GM12878 (cell line): ENCODE measurements at regions not wholly inside any gene's neighbourhood (a gene's known extent, or its start where the extent isn't known, plus 50 kb on each side); places are given as distances from the start of the nearest gene placed in this dataset.

Experiments used
- ATAC-seq: fragments of 200-7000 bp; cut with Tn5 transposase; 3 replicates; pipeline ENCODE4 v1.9.1; 2020; ENCODE audit warnings: mild to moderate bottlenecking, moderate library complexity
- BruUV-seq: library from RNA; stranded (reverse); fragments of 400-500 nt; replicated peaks from 2 replicates; lab custom pipeline; 2021; lab: Mats Ljungman, UMichigan
- CTCF ChIA-PET: fragments of 300-600 bp; sonication (Branson Sonifier 250); formaldehyde crosslinking; extraction: SDS; loops from one replicate; lab custom pipeline; 2021; ENCODE audit warnings: inconsistent platforms; lab: Yijun Ruan, JAX
- POLR2A ChIA-PET: fragments of 350-600 bp; formaldehyde crosslinking; extraction: SDS; loops from one replicate; lab custom pipeline; 2021; ENCODE audit warnings: inconsistent platforms; lab: Charles Lee
- RAD21 ChIA-PET: fragments of 300-600 bp; sonication (Branson Sonifier 250); formaldehyde crosslinking; loops from one replicate; lab custom pipeline; 2023; ENCODE audit warnings: antibody characterized with exemption; ENCODE audit not compliant: unreplicated experiment; lab: Charles Lee
- SMC1A ChIA-PET: fragments of 300-600 bp; sonication (Branson Sonifier 250); formaldehyde crosslinking; loops from one replicate; lab custom pipeline; 2023; ENCODE audit not compliant: unreplicated experiment, uncharacterized antibody; lab: Charles Lee
- DNase-seq: peaks from one replicate; pipeline ENCODE4 v3.0.0-alpha.2; 2011; ENCODE audit warnings: low read depth, low spot score
- FAIRE-seq: peaks from 3 replicates; lab custom pipeline; 2011; peaks lifted over from hg19 to GRCh38; lab: Jason Lieb, UNC
- H2AFZ ChIP-seq: 2 replicates; pipeline ENCODE4 v1.6.0; 2011; ENCODE audit warnings: low read depth, low read length, control low read depth; ENCODE audit not compliant: control insufficient read depth
- H3K27ac ChIP-seq: 2 replicates; pipeline ENCODE4 v1.5.1; 2011; ENCODE audit warnings: control low read depth; ENCODE audit not compliant: control insufficient read depth, insufficient read depth
- H3K27me3 ChIP-seq, 2 experiments: replicated peaks in 1 of 2; 2 replicates each; pipeline versions ENCODE4 v1.6.0 to v1.6.1; 2011; ENCODE audit warnings: low read length in 1 of 2; ENCODE audit not compliant: control insufficient read depth in 2 of 2, insufficient read depth in 2 of 2
- H3K36me3 ChIP-seq, 2 experiments: 2 replicates each; pipeline ENCODE4 v1.5.1; 2011; ENCODE audit warnings: low read length in 1 of 2; ENCODE audit not compliant: control insufficient read depth in 2 of 2, insufficient read depth in 2 of 2
- H3K4me1 ChIP-seq: 2 replicates; pipeline ENCODE4 v1.6.1; 2011; ENCODE audit warnings: mild to moderate bottlenecking, low read length, moderate library complexity, mixed read lengths; ENCODE audit not compliant: control insufficient read depth, insufficient read depth
- H3K4me2 ChIP-seq: 2 replicates; pipeline ENCODE4 v1.6.0; 2011; ENCODE audit warnings: control low read depth; ENCODE audit not compliant: control insufficient read depth, insufficient read depth
- H3K4me3 ChIP-seq: fragments of 200-600 bp; sonication (generic); 2 replicates; pipeline ENCODE4 v1.5.1; 2016
- H3K79me2 ChIP-seq: 2 replicates; pipeline ENCODE4 v1.6.0; 2011; ENCODE audit warnings: low read length; ENCODE audit not compliant: control insufficient read depth, insufficient read depth
- H3K9ac ChIP-seq: 2 replicates; pipeline ENCODE4 v1.8.0; 2011; ENCODE audit warnings: low read length, control low read depth, mixed read lengths; ENCODE audit not compliant: control insufficient read depth, insufficient read depth
- H3K9me3 ChIP-seq: replicated peaks from 3 replicates; pipeline ENCODE4 v1.5.1; 2011; ENCODE audit warnings: mild to moderate bottlenecking, low read length; ENCODE audit not compliant: control insufficient read depth, insufficient read depth
- H4K20me1 ChIP-seq: 2 replicates; pipeline ENCODE4 v1.6.0; 2011; ENCODE audit not compliant: control insufficient read depth, insufficient read depth
- ASH2L ChIP-seq: fragments of 300-600, 200-600 bp; sonication (generic); IDR thresholded peaks from 2 replicates; pipeline ENCODE4 v1.6.1; 2017; ENCODE audit warnings: low read depth, mild to moderate bottlenecking, borderline replicate concordance
- BCL11A ChIP-seq: IDR thresholded peaks from 2 replicates; pipeline ENCODE4 v1.6.1; 2011; ENCODE audit warnings: low read depth, low read length
- DPF2 ChIP-seq: fragments of 450-650 bp; IDR thresholded peaks from 2 replicates; pipeline ENCODE4 v1.6.1; 2017; ENCODE audit warnings: mild to moderate bottlenecking
- EZH2 ChIP-seq: IDR thresholded peaks from 2 replicates; pipeline ENCODE4 v1.6.1; 2012; ENCODE audit warnings: low read depth, mild to moderate bottlenecking, control low read depth, inconsistent platforms, low read length, borderline replicate concordance; ENCODE audit not compliant: control insufficient read depth
- JUNB ChIP-seq: IDR thresholded peaks from 2 replicates; pipeline ENCODE4 v1.6.1; 2016; ENCODE audit warnings: antibody characterized with exemption, mild to moderate bottlenecking
- PAX5 ChIP-seq: IDR thresholded peaks from 2 replicates; pipeline ENCODE4 v1.6.1; 2011; ENCODE audit warnings: low read depth, low read length, borderline replicate concordance
- TCF12 ChIP-seq: IDR thresholded peaks from 2 replicates; pipeline ENCODE4 v1.6.1; 2011; ENCODE audit warnings: low read depth, mild to moderate bottlenecking, low read length
- ZSCAN29 ChIP-seq: fragments of 450-650 bp; IDR thresholded peaks from 2 replicates; pipeline ENCODE4 v1.6.1; 2017; ENCODE audit warnings: mild to moderate bottlenecking, moderate library complexity
- WGBS: methylation state at CpG from one replicate; pipeline ENCODE4 v1.1.6; 2016; ENCODE audit warnings: low lambda C conversion rate; ENCODE audit not compliant: insufficient replicate concordance, insufficient coverage; ENCODE audit errors: missing lambda C conversion rate; 5-methylcytosine and 5-hydroxymethylcytosine counted together
- in situ Hi-C: fragments of 300-500 bp; cut with MboI; formaldehyde crosslinking; loops from 9 replicates; pipeline ENCODE4 v1.14.3; 2018; ENCODE audit warnings: mixed read lengths
- intact Hi-C: fragments of 100-400 bp; cut with micrococcal nuclease; formaldehyde crosslinking; loops from one replicate; pipeline ENCODE4 v1.14.2; 2022; ENCODE audit not compliant: unreplicated experiment
- TF ChIP-seq, protein P1 (sequence below): IDR thresholded peaks from 2 replicates; pipeline ENCODE4 v1.6.1; 2012; ENCODE audit warnings: low read length, inconsistent platforms
- TF ChIP-seq, protein P2 (sequence below): fragments of 450-650 bp; IDR thresholded peaks from 2 replicates; pipeline ENCODE4 v1.6.1; 2017; ENCODE audit warnings: mild to moderate bottlenecking, low read depth, inconsistent platforms; ENCODE audit not compliant: poor library complexity, severe bottlenecking
- TF ChIP-seq, protein P3 (sequence below): fragments of 450-650 bp; IDR thresholded peaks from 2 replicates; pipeline ENCODE4 v1.6.1; 2017; ENCODE audit warnings: antibody characterized with exemption, mild to moderate bottlenecking, moderate library complexity
- TF ChIP-seq, protein P4 (sequence below): IDR thresholded peaks from 2 replicates; pipeline ENCODE4 v1.6.1; 2012; ENCODE audit warnings: low read depth, low read length, improper control_type of control experiment

DNA sequence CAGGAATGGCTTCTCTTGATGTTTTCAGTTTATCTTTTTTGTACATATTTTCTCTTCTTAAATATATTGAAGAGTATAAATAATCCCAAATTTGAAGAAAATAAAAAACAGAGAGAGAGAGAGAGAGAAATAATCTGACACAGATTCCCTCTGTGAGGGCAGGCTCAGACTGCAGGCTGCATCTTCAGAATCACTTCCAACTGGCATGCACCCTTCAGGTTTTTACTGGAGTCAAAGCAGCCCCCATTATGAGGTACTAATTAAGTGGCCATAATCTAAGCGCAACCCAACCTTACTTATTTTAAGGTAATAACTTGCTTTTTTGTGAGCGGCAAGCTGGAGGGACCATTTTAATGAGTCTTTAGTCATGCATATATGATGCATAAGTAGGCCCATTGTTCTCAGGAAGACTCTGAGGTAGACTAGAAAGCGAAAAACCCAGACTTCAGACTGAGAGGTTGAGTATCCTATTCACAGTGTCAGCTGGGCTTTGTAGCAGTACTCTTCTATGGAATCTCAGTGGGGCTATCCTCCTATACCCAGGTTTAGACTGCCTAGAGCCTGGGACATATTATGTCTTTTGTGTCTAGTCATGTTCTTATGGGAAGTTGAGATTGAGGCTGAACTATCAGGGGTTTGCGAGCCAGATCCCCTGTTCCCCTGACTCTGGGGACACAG is 167.4 kb downstream of the SP3 start:
- no peaks in the 10 kb centered on the region for H3K36me3 ChIP-seq

More for the DNA sequence above, 167.4 kb downstream of the SP3 start:
- DNase-seq (no peak), FAIRE-seq (no peak), ATAC-seq (no peak)
- WGBS: 62% methylated on average over 4 of the region's 4 CpGs
- SMC1A ChIA-PET: no interaction called here
- POLR2A ChIA-PET: interaction anchor here (0.6 kb wide), 1 partner anchor 58 kb away, joined by 3 read pairs; no protein-coding TSS in a partner anchor
- Histone ChIP-seq H3K27ac (no peak overlapping the region), H3K9me3 (no peaks in the 10 kb centered on the region), H4K20me1 (no peaks in the 10 kb centered on the region), H3K9ac (no peak overlapping the region), H3K79me2 (no peaks in the 10 kb centered on the region), H3K27me3 (peaks cover 0 to 2% of the 10 kb centered on the region in 2 experiments; a peak in 2 of 4 replicates), H2AFZ (no peak overlapping the region), H3K4me1 (no peaks in the 10 kb centered on the region), H3K4me2 (no peak overlapping the region), H3K4me3 (no peak overlapping the region)
- in situ Hi-C loops: no loop called here
- intact Hi-C loops: no loop called here
- TF ChIP-seq, protein P1, sequence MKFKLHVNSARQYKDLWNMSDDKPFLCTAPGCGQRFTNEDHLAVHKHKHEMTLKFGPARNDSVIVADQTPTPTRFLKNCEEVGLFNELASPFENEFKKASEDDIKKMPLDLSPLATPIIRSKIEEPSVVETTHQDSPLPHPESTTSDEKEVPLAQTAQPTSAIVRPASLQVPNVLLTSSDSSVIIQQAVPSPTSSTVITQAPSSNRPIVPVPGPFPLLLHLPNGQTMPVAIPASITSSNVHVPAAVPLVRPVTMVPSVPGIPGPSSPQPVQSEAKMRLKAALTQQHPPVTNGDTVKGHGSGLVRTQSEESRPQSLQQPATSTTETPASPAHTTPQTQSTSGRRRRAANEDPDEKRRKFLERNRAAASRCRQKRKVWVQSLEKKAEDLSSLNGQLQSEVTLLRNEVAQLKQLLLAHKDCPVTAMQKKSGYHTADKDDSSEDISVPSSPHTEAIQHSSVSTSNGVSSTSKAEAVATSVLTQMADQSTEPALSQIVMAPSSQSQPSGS: no peak
- TF ChIP-seq ASH2L: no peak
- TF ChIP-seq, protein P2, sequence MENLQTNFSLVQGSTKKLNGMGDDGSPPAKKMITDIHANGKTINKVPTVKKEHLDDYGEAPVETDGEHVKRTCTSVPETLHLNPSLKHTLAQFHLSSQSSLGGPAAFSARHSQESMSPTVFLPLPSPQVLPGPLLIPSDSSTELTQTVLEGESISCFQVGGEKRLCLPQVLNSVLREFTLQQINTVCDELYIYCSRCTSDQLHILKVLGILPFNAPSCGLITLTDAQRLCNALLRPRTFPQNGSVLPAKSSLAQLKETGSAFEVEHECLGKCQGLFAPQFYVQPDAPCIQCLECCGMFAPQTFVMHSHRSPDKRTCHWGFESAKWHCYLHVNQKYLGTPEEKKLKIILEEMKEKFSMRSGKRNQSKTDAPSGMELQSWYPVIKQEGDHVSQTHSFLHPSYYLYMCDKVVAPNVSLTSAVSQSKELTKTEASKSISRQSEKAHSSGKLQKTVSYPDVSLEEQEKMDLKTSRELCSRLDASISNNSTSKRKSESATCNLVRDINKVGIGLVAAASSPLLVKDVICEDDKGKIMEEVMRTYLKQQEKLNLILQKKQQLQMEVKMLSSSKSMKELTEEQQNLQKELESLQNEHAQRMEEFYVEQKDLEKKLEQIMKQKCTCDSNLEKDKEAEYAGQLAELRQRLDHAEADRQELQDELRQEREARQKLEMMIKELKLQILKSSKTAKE: no peak
- TF ChIP-seq, protein P3, sequence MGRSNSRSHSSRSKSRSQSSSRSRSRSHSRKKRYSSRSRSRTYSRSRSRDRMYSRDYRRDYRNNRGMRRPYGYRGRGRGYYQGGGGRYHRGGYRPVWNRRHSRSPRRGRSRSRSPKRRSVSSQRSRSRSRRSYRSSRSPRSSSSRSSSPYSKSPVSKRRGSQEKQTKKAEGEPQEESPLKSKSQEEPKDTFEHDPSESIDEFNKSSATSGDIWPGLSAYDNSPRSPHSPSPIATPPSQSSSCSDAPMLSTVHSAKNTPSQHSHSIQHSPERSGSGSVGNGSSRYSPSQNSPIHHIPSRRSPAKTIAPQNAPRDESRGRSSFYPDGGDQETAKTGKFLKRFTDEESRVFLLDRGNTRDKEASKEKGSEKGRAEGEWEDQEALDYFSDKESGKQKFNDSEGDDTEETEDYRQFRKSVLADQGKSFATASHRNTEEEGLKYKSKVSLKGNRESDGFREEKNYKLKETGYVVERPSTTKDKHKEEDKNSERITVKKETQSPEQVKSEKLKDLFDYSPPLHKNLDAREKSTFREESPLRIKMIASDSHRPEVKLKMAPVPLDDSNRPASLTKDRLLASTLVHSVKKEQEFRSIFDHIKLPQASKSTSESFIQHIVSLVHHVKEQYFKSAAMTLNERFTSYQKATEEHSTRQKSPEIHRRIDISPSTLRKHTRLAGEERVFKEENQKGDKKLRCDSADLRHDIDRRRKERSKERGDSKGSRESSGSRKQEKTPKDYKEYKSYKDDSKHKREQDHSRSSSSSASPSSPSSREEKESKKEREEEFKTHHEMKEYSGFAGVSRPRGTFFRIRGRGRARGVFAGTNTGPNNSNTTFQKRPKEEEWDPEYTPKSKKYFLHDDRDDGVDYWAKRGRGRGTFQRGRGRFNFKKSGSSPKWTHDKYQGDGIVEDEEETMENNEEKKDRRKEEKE: no peak
- no peak for TF ChIP-seq EZH2
- no peak for TF ChIP-seq JUNB
- TF ChIP-seq, protein P4, sequence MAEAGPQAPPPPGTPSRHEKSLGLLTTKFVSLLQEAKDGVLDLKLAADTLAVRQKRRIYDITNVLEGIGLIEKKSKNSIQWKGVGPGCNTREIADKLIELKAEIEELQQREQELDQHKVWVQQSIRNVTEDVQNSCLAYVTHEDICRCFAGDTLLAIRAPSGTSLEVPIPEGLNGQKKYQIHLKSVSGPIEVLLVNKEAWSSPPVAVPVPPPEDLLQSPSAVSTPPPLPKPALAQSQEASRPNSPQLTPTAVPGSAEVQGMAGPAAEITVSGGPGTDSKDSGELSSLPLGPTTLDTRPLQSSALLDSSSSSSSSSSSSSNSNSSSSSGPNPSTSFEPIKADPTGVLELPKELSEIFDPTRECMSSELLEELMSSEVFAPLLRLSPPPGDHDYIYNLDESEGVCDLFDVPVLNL: no peak
- no peak for TF ChIP-seq DPF2
- no peak for TF ChIP-seq TCF12
- TF ChIP-seq ZSCAN29: no peak
- no peak for TF ChIP-seq PAX5
- no peak for TF ChIP-seq BCL11A
- RAD21 ChIA-PET: no interaction called here
- BruUV-seq: no TSS peak
- CTCF ChIA-PET: interaction anchor here (0.6 kb wide), 1 partner anchor 439 kb away, joined by 3 read pairs; no protein-coding TSS in a partner anchor
